Heart right ventricle (tissue), 16 donors: ENCODE measurements at regions not wholly inside any gene's neighbourhood (a gene's known extent, or its start where the extent isn't known, plus 50 kb on each side); places are given as distances from the start of the nearest gene placed in this dataset.

Source experiments
- ATAC-seq, 8 donors: fragments of 200-7000 bp; cut with Tn5 transposase; one replicate each; pipeline ENCODE4 v1.9.1; 2020; ENCODE audit warnings: mild to moderate bottlenecking in 8 of 8, moderate library complexity in 8 of 8, moderate number of reproducible peaks in 1 of 8
- DNase-seq, 2 donors: peaks; one replicate each; pipeline ENCODE4 v3.0.0-alpha.2; 2020
- H3K27ac ChIP-seq, 10 donors: fragments of 200-600 bp; sonication (generic) in 2 of 10; one replicate each; pipeline versions ENCODE4 v1.5.0 to v1.8.0; 2020 to 2022; ENCODE audit warnings: mild to moderate bottlenecking in 3 of 10
- H3K27me3 ChIP-seq, 7 donors: fragments of 200-600 bp; one replicate each; pipeline ENCODE4 v1.8.0; 2021 to 2022; ENCODE audit warnings: mild to moderate bottlenecking in 2 of 7
- H3K36me3 ChIP-seq, 9 donors: fragments of 200-600 bp; sonication (generic) in 1 of 9; one replicate each; pipeline versions ENCODE4 v1.5.0 to v1.8.0; 2020 to 2022; ENCODE audit warnings: mild to moderate bottlenecking in 2 of 9
- H3K4me1 ChIP-seq, 9 donors: fragments of 200-600 bp; sonication (generic) in 1 of 9; one replicate each; pipeline versions ENCODE4 v1.5.0 to v1.8.0; 2020 to 2022; ENCODE audit warnings: mild to moderate bottlenecking in 4 of 9
- H3K4me3 ChIP-seq, 10 donors: fragments of 200-600 bp; sonication (generic) in 2 of 10; one replicate each; pipeline versions ENCODE4 v1.5.0 to v1.8.0; 2020 to 2022; ENCODE audit warnings: mild to moderate bottlenecking in 7 of 10, moderate library complexity in 2 of 10
- H3K9me3 ChIP-seq, 11 donors: fragments of 200-600 bp in 10 of 11; sonication (generic) in 2 of 11; one replicate each; pipeline versions ENCODE4 v1.5.0 to v1.8.0; 2013 to 2022; ENCODE audit warnings: mild to moderate bottlenecking in 2 of 11, control low read depth in 1 of 11, moderate library complexity in 1 of 11
- WGBS, 2 donors: extraction: QIAGEN DNeasy Blood & Tissue Kit; methylation state at CpG; one replicate each; pipeline ENCODE4 v1.1.7; 2013; ENCODE audit warnings: inconsistent platforms in 1 of 2; 5-methylcytosine and 5-hydroxymethylcytosine counted together
- intact Hi-C, 10 donors: fragments of 100-400 bp; cut with DNase I; formaldehyde crosslinking; loops; one replicate each; pipeline versions ENCODE4 v1.11.1 to v1.14.2; 2022
- TF ChIP-seq, protein P1 (sequence below), 9 donors: fragments of 200-600 bp; sonication (generic) in 2 of 9; IDR thresholded peaks; one replicate each; pipeline versions ENCODE4 v1.5.0 to v1.8.0; 2021 to 2022; ENCODE audit warnings: antibody characterized with exemption in 9 of 9, mild to moderate bottlenecking in 5 of 9, moderate library complexity in 1 of 9
- donor health status: Arrhythmogenic right ventricular cardiomyopathy.
- donor health status: ischemic (EF 13 %, LVEDD 7.1; RV severe dilation, severe dysfunction).
- donor health status: healthy with polysubstance abuse.
- donor health status: DM: no; HTN: yes; CAD: no.
- donor health status: DM: no; HTN: no; CAD: no.
- donor health status: ischemic (EF 25% LVEDD 6.9; RV normal size, moderate dysfunction).
- donor health status: ischemic (EF 25% LVEDD 5.7; RV mildly dilated, moderate dysfunction).
- donor health status: healthy.
- donor health status: DM: yes; HTN: yes; CAD: no.
- donor health status: Ischemic cardiomyopathy.
- donor health status: ischemic (EF 35%, LVEDD 5.7; RV mildly dilated, moderate dysfunction).
- donor health status: nonischemic (EF 11% LVEDD 7.7; RV severe dilation, severe dysfunction).
- donor health status: DM: yes; HTN: yes; CAD: no.
- donor health status: PGD.
- donor health status: ischemic (EF 29% LVEDD 5.4; RV normal size, mild dysfunction).
- donor health status: nonischemic (EF 23%, LVEDD 6.1; RV moderate dilation, normal function).

DNA sequence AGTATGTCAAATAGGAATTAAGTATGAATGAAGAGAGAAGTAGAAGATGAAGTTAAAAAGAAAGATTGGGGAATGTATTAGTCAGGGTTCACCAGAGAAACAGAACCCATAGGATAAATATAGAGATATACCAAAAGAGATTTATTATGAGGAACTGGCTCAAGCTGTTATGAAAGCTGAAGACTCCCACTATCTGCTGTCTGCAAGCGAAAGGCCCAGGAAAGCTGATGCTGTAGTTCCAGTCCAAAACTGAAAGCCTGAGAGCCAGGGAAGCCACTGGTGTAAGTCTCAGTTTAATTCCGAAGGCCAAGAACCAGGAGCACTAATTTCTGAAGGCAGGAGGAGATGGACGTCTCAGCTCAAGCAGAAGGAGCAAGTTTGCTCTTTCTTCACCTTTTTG is 200.9 kb upstream of the FN1 start:
- H3K27me3 ChIP-seq: no peaks in the 10 kb centered on the region
- TF ChIP-seq, protein P1, sequence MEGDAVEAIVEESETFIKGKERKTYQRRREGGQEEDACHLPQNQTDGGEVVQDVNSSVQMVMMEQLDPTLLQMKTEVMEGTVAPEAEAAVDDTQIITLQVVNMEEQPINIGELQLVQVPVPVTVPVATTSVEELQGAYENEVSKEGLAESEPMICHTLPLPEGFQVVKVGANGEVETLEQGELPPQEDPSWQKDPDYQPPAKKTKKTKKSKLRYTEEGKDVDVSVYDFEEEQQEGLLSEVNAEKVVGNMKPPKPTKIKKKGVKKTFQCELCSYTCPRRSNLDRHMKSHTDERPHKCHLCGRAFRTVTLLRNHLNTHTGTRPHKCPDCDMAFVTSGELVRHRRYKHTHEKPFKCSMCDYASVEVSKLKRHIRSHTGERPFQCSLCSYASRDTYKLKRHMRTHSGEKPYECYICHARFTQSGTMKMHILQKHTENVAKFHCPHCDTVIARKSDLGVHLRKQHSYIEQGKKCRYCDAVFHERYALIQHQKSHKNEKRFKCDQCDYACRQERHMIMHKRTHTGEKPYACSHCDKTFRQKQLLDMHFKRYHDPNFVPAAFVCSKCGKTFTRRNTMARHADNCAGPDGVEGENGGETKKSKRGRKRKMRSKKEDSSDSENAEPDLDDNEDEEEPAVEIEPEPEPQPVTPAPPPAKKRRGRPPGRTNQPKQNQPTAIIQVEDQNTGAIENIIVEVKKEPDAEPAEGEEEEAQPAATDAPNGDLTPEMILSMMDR (IDR thresholded peaks at IDR 0.05): no peak
- no peak overlapping the region for H3K27ac ChIP-seq
- intact Hi-C loops: no loop called here
- peaks cover 0 to 43% (median 19%) of the 10 kb centered on the region in 11 donors for H3K9me3 ChIP-seq
- WGBS, 2 donors: 87 to 94% methylated on average over 3 of the region's 3 CpGs
- H3K36me3 ChIP-seq: no peaks in the 10 kb centered on the region
- H3K4me3 ChIP-seq: no peak overlapping the region
- ATAC-seq (no peak), DNase-seq (no peak)
- H3K4me1 ChIP-seq: no peaks in the 10 kb centered on the region

DNA sequence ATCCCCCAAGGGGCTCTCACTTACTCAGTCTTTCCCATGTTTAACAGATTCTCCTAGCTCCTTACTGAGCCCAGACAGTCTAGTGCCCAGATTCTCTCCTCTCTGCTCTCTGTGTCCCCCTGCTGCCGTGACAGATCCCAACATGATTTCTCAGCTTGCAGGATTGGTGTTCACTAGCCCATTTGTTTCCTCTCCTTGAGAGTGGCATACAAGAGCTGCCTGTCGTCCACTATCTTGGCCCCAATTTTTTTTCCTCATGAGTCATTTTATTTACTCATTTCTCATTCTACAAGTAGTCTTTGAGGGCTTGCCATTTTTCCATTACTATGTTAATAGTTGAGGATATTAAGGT is 199.9 kb upstream of the FN1 start:
- no peaks in the 10 kb centered on the region for H3K4me1 ChIP-seq
- intact Hi-C loops: no loop called here
- ATAC-seq (no peak), DNase-seq (no peak)
- TF ChIP-seq, protein P1 (IDR thresholded peaks at IDR 0.05): no peak
- no peak overlapping the region for H3K4me3 ChIP-seq
- no peaks in the 10 kb centered on the region for H3K27me3 ChIP-seq
- no peak overlapping the region for H3K27ac ChIP-seq
- 45 to 60% methylated on average over 2 of the region's 2 CpGs for WGBS, 2 donors
- peaks cover 0 to 54% (median 19%) of the 10 kb centered on the region in 11 donors for H3K9me3 ChIP-seq
- H3K36me3 ChIP-seq: no peaks in the 10 kb centered on the region

DNA sequence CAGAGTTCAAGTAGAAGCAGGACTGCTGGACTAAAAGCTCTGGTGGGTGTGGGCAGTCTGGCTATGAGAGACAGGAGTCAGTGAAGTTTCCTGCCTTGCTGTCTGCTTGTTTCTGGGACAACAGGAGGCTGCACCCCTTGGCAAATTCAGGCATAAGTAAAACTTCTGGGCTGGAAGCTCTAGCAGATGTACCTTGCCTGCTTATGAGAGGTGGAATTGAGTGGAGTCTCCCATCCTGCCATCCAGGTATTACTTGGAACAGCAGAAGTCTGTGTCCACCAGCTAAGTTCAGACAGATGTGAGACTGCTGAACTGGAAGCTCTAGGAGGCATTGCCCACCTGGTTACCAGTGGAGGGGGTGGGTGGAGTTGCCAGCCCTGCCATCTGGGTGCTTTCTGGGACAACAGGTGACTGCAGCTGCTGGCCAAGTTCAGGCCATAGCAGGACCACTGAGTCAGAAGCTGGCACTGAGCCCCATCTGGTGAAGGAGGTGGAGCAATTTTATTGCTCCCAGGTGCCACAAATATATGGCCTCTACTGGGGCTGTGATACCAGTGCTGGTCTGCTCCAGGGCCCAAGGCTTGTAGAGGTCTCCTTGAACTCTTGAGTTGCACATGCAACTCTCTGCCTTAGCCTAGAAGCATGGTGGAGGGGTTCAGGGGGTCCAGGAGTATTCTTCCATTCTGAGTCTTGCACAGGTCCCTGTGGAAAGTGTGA is 199.4 kb upstream of the FN1 start:
- TF ChIP-seq, protein P1 (IDR thresholded peaks at IDR 0.05): no peak

DNA sequence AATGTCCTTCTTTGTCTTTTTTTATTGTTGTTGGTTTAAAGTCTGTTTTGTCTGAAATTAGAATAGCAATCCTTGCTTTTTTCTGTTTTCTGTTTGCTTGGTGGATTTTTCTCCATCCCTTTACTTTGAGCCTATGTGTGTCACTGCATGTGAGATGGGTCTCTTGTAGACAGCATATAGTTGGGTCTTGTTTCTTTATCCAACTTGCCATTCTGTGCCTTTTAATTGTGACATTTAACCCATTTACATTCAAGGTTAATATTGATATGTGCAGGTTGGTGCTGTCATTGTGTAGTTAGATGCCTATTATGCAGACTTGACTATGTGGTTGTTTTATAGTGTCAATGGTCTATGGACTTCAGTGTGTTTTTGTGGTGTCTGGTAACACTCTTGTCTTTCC is 197.5 kb upstream of the FN1 start:
- ATAC-seq (no peak), DNase-seq (no peak)
- TF ChIP-seq, protein P1 (IDR thresholded peaks at IDR 0.05): no peak
- no peaks in the 10 kb centered on the region for H3K4me1 ChIP-seq
- no peak overlapping the region for H3K4me3 ChIP-seq
- intact Hi-C loops: no loop called here
- H3K36me3 ChIP-seq: no peaks in the 10 kb centered on the region
- no peaks in the 10 kb centered on the region for H3K27me3 ChIP-seq
- peaks cover 0 to 53% (median 19%) of the 10 kb centered on the region in 11 donors for H3K9me3 ChIP-seq
- H3K27ac ChIP-seq: no peak overlapping the region

More for the DNA sequence above, 199.4 kb upstream of the FN1 start:
- Histone ChIP-seq H3K4me1 (no peaks in the 10 kb centered on the region), H3K9me3 (peaks cover 0 to 59% (median 19%) of the 10 kb centered on the region in 11 donors), H3K27ac (no peak overlapping the region), H3K27me3 (no peaks in the 10 kb centered on the region), H3K4me3 (no peak overlapping the region), H3K36me3 (no peaks in the 10 kb centered on the region)
- ATAC-seq: no peak
- intact Hi-C loops: no loop called here
- DNase-seq: no peak
